Panc1 (cell line): ENCODE measurements at regions not wholly inside any gene's neighbourhood (a gene's known extent, or its start where the extent isn't known, plus 50 kb on each side); places are given as distances from the start of the nearest gene placed in this dataset.
"Not testable (repeated sequence)": the region's sequence is repeated elsewhere in the genome, so short reads cannot be mapped to it uniquely, and the experiment has no call there.

Experiments used
- ATAC-seq: fragments of 200-7000 bp; cut with Tn5 transposase; 2 replicates; pipeline ENCODE4 v1.9.1; 2020; ENCODE audit warnings: mild to moderate bottlenecking, moderate library complexity
- BruUV-seq: library from RNA; stranded (reverse); fragments of 400-500 nt; replicated peaks from 2 replicates; lab custom pipeline; 2021; lab: Mats Ljungman, UMichigan
- CTCF ChIA-PET: fragments of 300-600 bp; sonication (Branson Sonifier 250); formaldehyde crosslinking; loops from one replicate; lab custom pipeline; 2022; ENCODE audit warnings: antibody characterized with exemption; lab: Charles Lee
- POLR2A ChIA-PET: fragments of 300-600 bp; sonication (Branson Sonifier 250); formaldehyde crosslinking; loops from one replicate; lab custom pipeline; 2022; ENCODE audit warnings: antibody characterized with exemption; lab: Charles Lee
- DNase-seq: peaks from one replicate; pipeline ENCODE4 v3.0.0-alpha.2; 2010; ENCODE audit warnings: low read depth, low spot score
- H3K27ac ChIP-seq: 2 replicates; pipeline ENCODE4 v1.5.1; 2011; ENCODE audit warnings: mild to moderate bottlenecking, low read length, inconsistent platforms
- H3K27me3 ChIP-seq: fragments of 200-500 bp; sonication (Bioruptor generic); 2 replicates; pipeline ENCODE4 v1.6.0; 2014; ENCODE audit warnings: low read length, inconsistent platforms; ENCODE audit not compliant: control insufficient read depth, insufficient read depth
- H3K36me3 ChIP-seq: fragments of 200-500 bp; sonication (Bioruptor generic); 2 replicates; pipeline ENCODE4 v1.5.1; 2014; ENCODE audit warnings: inconsistent platforms, mild to moderate bottlenecking, low read length, moderate library complexity; ENCODE audit not compliant: control insufficient read depth, insufficient read depth
- H3K4me1 ChIP-seq: 2 replicates; pipeline ENCODE4 v1.5.1; 2011; ENCODE audit warnings: inconsistent platforms, mild to moderate bottlenecking, low read length, moderate library complexity; ENCODE audit not compliant: control insufficient read depth, insufficient read depth
- H3K4me3 ChIP-seq, 2 experiments: 2 replicates each; pipeline ENCODE4 v1.5.1; 2011 to 2012; ENCODE audit warnings: low read depth in 2 of 2, low read length in 2 of 2, mild to moderate bottlenecking in 2 of 2, inconsistent platforms in 1 of 2, moderate library complexity in 1 of 2
- H3K9me3 ChIP-seq: fragments of 200-500 bp; sonication (Bioruptor generic); 2 replicates; pipeline ENCODE4 v1.5.1; 2014; ENCODE audit warnings: low read depth, mild to moderate bottlenecking, inconsistent platforms, low read length, moderate library complexity; ENCODE audit not compliant: control insufficient read depth, insufficient read depth
- CTCF ChIP-seq: fragments of 450-650 bp; IDR thresholded peaks from 2 replicates; pipeline ENCODE4 v1.5.1; 2017; ENCODE audit warnings: mild to moderate bottlenecking
- POLR2AphosphoS5 ChIP-seq: IDR thresholded peaks from 2 replicates; pipeline ENCODE4 v1.6.1; 2012; ENCODE audit warnings: mild to moderate bottlenecking, low read depth, low read length, moderate library complexity
- REST ChIP-seq, 2 experiments: IDR thresholded peaks; 2 replicates each; pipeline ENCODE4 v1.6.1; 2011 to 2012; ENCODE audit warnings: low read depth in 2 of 2, control low read depth in 1 of 2, low read length in 1 of 2, mild to moderate bottlenecking in 1 of 2, moderate library complexity in 1 of 2; ENCODE audit not compliant: insufficient read depth in 1 of 2
- SIN3A ChIP-seq: IDR thresholded peaks from 2 replicates; pipeline ENCODE4 v1.6.1; 2012; ENCODE audit warnings: low read depth, mild to moderate bottlenecking, low read length, moderate library complexity, borderline replicate concordance; ENCODE audit not compliant: insufficient read depth
- TCF7L2 ChIP-seq: IDR thresholded peaks from 2 replicates; pipeline ENCODE4 v1.6.1; 2011; ENCODE audit warnings: mild to moderate bottlenecking, low read depth, low read length, inconsistent platforms
- in situ Hi-C: cut with HindIII; loops from 2 replicates; pipeline ENCODE4 v1.10.0; 2016; ENCODE audit warnings: low sequenced_read_pairs, low pct_unique_long_range_greater_than_20kb
- intact Hi-C: fragments of 100-400 bp; cut with micrococcal nuclease; formaldehyde crosslinking; loops from one replicate; pipeline ENCODE4 v1.10.0; 2022; ENCODE audit not compliant: unreplicated experiment

- Histone ChIP-seq H3K4me1 (no peaks in the 10 kb centered on the region), H3K27me3 (no peaks in the 10 kb centered on the region), H3K27ac (no peak overlapping the region), H3K9me3 (no peaks in the 10 kb centered on the region), H3K4me3 (no peak overlapping the region), H3K36me3 (no peaks in the 10 kb centered on the region)
- ChIA-PET CTCF (no interaction called here), POLR2A (no interaction called here)
- no peak for TF ChIP-seq POLR2AphosphoS5
- TF ChIP-seq TCF7L2: no peak
- TF ChIP-seq REST (IDR thresholded peaks at IDR 0.05; ENCODE audit: insufficient read depth in 1 of 2, low read depth in 2 of 2, low read length in 1 of 2): no peak
- TF ChIP-seq CTCF: no peak
- no peak for TF ChIP-seq SIN3A
- no TSS peak for BruUV-seq
- in situ Hi-C loops: no loop called here
- DNase-seq (no peak), ATAC-seq (no peak)
- intact Hi-C loops: no loop called here
These were observed 135.4 kb upstream of the TAS2R1 start for GRCh38 chr5:9765419-9766140.

- Histone ChIP-seq H3K27me3 (no peaks in the 10 kb centered on the region), H3K4me3 (no peak overlapping the region), H3K36me3 (no peaks in the 10 kb centered on the region; the same call in 1 of the 2 replicates), H3K9me3 (no peaks in the 10 kb centered on the region), H3K4me1 (no peaks in the 10 kb centered on the region), H3K27ac (no peak overlapping the region)
- no peak for TF ChIP-seq POLR2AphosphoS5
- TF ChIP-seq TCF7L2: no peak
- no peak for TF ChIP-seq SIN3A
- no peak for TF ChIP-seq CTCF
- no peak for TF ChIP-seq REST (IDR thresholded peaks at IDR 0.05; ENCODE audit: insufficient read depth in 1 of 2, low read depth in 2 of 2, low read length in 1 of 2)
- BruUV-seq: no TSS peak
- intact Hi-C loops (no loop called here), in situ Hi-C loops (no loop called here)
- DNase-seq (no peak), ATAC-seq (no peak)
- ChIA-PET POLR2A (no interaction called here), CTCF (no interaction called here)
These were observed 131.6 kb upstream of the TAS2R1 start for GRCh38 chr5:9761706-9762105.

- POLR2A ChIA-PET, DNase-seq, H3K36me3 ChIP-seq, H3K27me3 ChIP-seq, intact Hi-C loops, H3K4me3 ChIP-seq, H3K9me3 ChIP-seq, in situ Hi-C loops, H3K4me1 ChIP-seq, ATAC-seq, BruUV-seq, H3K27ac ChIP-seq, CTCF ChIA-PET: not testable (repeated sequence)
These were observed 122.5 kb upstream of the TAS2R1 start for GRCh38 chr5:9752670-9753069.
